OCI-LY1 (cell line): ENCODE measurements at regions not wholly inside any gene's neighbourhood (a gene's known extent, or its start where the extent isn't known, plus 50 kb on each side); places are given as distances from the start of the nearest gene placed in this dataset.

Experiments
- H2AFZ ChIP-seq: fragments of 200-600 bp; sonication (generic), shearing (Covaris generic); 2 replicates; pipeline ENCODE4 v1.6.0; 2014; ENCODE audit warnings: antibody characterized with exemption, mild to moderate bottlenecking, low read length
- H3F3A ChIP-seq: fragments of 200-600 bp; sonication (generic), shearing (Covaris generic); 2 replicates; pipeline ENCODE4 v1.6.0; 2014; ENCODE audit warnings: mild to moderate bottlenecking, antibody characterized with exemption, low read length, moderate library complexity; ENCODE audit not compliant: insufficient read depth
- H3K27ac ChIP-seq: fragments of 200-600 bp; sonication (generic); 2 replicates; pipeline ENCODE4 v1.5.1; 2014; ENCODE audit warnings: low read length, mixed run types, mild to moderate bottlenecking, low read depth; ENCODE audit not compliant: poor library complexity, severe bottlenecking
- H3K27me3 ChIP-seq: fragments of 200-600 bp; sonication (generic); 2 replicates; pipeline ENCODE4 v1.6.0; 2014; ENCODE audit warnings: antibody characterized with exemption, mild to moderate bottlenecking, low read length, moderate library complexity; ENCODE audit not compliant: insufficient read depth
- H3K36me3 ChIP-seq: fragments of 200-600 bp; sonication (generic); 2 replicates; pipeline ENCODE4 v1.6.1; 2014; ENCODE audit warnings: mild to moderate bottlenecking, antibody characterized with exemption, low read length, moderate library complexity, mixed read lengths; ENCODE audit not compliant: insufficient read depth
- H3K4me1 ChIP-seq: fragments of 200-600 bp; sonication (generic); 2 replicates; pipeline ENCODE4 v1.5.1; 2014; ENCODE audit warnings: mild to moderate bottlenecking, low read length, moderate library complexity; ENCODE audit not compliant: insufficient read depth, severe bottlenecking
- H3K4me2 ChIP-seq: fragments of 200-600 bp; sonication (generic), shearing (Covaris generic); 2 replicates; pipeline ENCODE4 v1.6.1; 2014; ENCODE audit warnings: low read length
- H3K4me3 ChIP-seq: fragments of 200-600 bp; sonication (generic); 2 replicates; pipeline ENCODE4 v1.5.1; 2014; ENCODE audit warnings: low read length, low read depth, mild to moderate bottlenecking, mixed read lengths; ENCODE audit not compliant: poor library complexity, severe bottlenecking
- H3K79me2 ChIP-seq: fragments of 200-600 bp; shearing (Covaris generic); 2 replicates; pipeline ENCODE4 v1.6.1; 2016; ENCODE audit warnings: mixed run types, low read length, mixed read lengths; ENCODE audit not compliant: insufficient read depth
- H3K9ac ChIP-seq: fragments of 200-600 bp; sonication (generic), shearing (Covaris generic); 2 replicates; pipeline ENCODE4 v1.6.1; 2014; ENCODE audit warnings: mild to moderate bottlenecking, low read length, mixed read lengths
- H3K9me2 ChIP-seq: fragments of 200-600 bp; sonication (generic), shearing (Covaris generic); 2 replicates; pipeline ENCODE4 v1.6.1; 2014; ENCODE audit warnings: low read depth, mild to moderate bottlenecking, low read length, mixed read lengths
- H3K9me3 ChIP-seq: fragments of 200-600 bp; shearing (Covaris generic); 2 replicates; pipeline ENCODE4 v1.6.1; 2014; ENCODE audit warnings: low read length, mixed read lengths
- H4K20me1 ChIP-seq: fragments of 200-600 bp; sonication (generic), shearing (Covaris generic); 2 replicates; pipeline ENCODE4 v1.6.0; 2016; ENCODE audit warnings: mild to moderate bottlenecking, low read length; ENCODE audit not compliant: insufficient read depth
- CTCF ChIP-seq: fragments of 200-600 bp; sonication (generic), shearing (Covaris generic); IDR thresholded peaks from 2 replicates; pipeline ENCODE4 v1.5.1; 2017; ENCODE audit warnings: mild to moderate bottlenecking, antibody characterized with exemption, low read length, moderate library complexity, mixed read lengths
- EZH2 ChIP-seq: fragments of 200-600 bp; sonication (generic), shearing (Covaris generic); IDR thresholded peaks from 2 replicates; pipeline ENCODE4 v1.8.0; 2017; ENCODE audit warnings: borderline replicate concordance, mixed run types, mild to moderate bottlenecking, antibody characterized with exemption, low read length, moderate library complexity, mixed read lengths

GRCh38 chr10:120392671-120393079, 64.4 kb upstream of the PLPP4 start:
- Histone ChIP-seq H3K9ac (no peak overlapping the region), H3K9me3 (no peaks in the 10 kb centered on the region), H3K27ac (no peak overlapping the region), H3K79me2 (no peaks in the 10 kb centered on the region), H2AFZ (no peak overlapping the region), H3K9me2 (no peaks in the 10 kb centered on the region), H3K27me3 (no peaks in the 10 kb centered on the region), H3K4me3 (no peak overlapping the region), H3F3A (no peaks in the 10 kb centered on the region), H3K36me3 (no peaks in the 10 kb centered on the region), H3K4me1 (no peaks in the 10 kb centered on the region), H3K4me2 (no peak overlapping the region), H4K20me1 (no peaks in the 10 kb centered on the region)
- TF ChIP-seq EZH2 (no peak), CTCF (no peak)

DNA sequence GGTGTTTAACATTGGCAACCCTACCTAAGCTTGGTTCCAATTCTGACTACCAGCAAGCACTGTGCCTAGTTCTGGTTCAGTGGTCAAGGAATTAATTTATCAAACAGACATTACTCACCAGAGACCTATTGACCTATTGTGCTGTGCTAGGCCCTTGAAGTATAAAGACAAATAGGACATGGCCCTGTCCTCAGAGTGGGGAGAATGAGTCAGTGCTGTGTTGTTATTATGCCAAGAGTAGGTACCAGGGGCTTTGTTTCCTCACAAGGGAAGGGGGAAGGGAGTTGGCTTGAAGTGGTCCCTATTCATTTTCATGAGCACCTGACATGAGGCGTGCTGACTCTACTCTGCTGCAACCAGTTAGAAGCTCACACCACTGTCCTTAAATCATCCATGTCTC, 62.6 kb upstream of the PLPP4 start:
- Histone ChIP-seq H3K9me3 (no peaks in the 10 kb centered on the region), H2AFZ (no peak overlapping the region), H3F3A (no peaks in the 10 kb centered on the region), H3K9ac (no peak overlapping the region), H3K79me2 (no peaks in the 10 kb centered on the region), H3K4me3 (no peak overlapping the region), H3K4me1 (no peaks in the 10 kb centered on the region), H3K27ac (no peak overlapping the region), H3K36me3 (no peaks in the 10 kb centered on the region), H3K4me2 (no peak overlapping the region), H3K9me2 (no peaks in the 10 kb centered on the region), H3K27me3 (no peaks in the 10 kb centered on the region), H4K20me1 (no peaks in the 10 kb centered on the region)
- TF ChIP-seq EZH2 (no peak), CTCF (no peak)

DNA sequence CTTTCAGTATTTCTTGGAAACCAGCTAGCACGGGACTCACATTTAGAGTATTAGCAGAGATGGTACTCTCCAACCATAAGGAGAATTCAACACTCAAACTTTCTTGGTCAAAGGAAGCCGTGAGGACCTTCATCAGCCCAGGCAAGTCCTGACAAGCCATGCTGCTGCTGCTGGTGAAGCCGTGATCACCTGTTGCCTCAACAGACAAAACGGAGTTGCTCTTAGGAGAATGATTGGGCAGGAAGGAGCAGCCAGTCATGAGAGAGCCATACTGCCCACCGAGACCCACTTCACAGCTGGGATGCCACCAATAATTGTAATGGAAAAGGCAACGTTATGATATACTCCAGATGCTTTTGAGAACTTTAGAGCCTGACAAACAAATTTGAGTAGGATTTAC, 60.8 kb upstream of the PLPP4 start:
- H3K9me2 ChIP-seq, result no peaks in the 10 kb centered on the region
- no peak overlapping the region for H3K4me3 ChIP-seq
- H3K36me3 ChIP-seq, result no peaks in the 10 kb centered on the region
- no peaks in the 10 kb centered on the region for H3K79me2 ChIP-seq
- no peaks in the 10 kb centered on the region for H4K20me1 ChIP-seq
- TF ChIP-seq EZH2 (no peak), CTCF (no peak)
- H3F3A ChIP-seq, result no peaks in the 10 kb centered on the region
- no peaks in the 10 kb centered on the region for H3K27me3 ChIP-seq
- H3K4me1 ChIP-seq, result no peaks in the 10 kb centered on the region
- H3K9me3 ChIP-seq, result no peaks in the 10 kb centered on the region
- no peak overlapping the region for H3K4me2 ChIP-seq
- no peak overlapping the region for H2AFZ ChIP-seq
- H3K27ac ChIP-seq, result no peak overlapping the region
- H3K9ac ChIP-seq, result no peak overlapping the region
